ENCODE measurements at regions not wholly inside any gene's neighbourhood (a gene's known extent, or its start where the extent isn't known, plus 50 kb on each side); places are given as distances from the start of the nearest gene placed in this dataset.

DNA sequence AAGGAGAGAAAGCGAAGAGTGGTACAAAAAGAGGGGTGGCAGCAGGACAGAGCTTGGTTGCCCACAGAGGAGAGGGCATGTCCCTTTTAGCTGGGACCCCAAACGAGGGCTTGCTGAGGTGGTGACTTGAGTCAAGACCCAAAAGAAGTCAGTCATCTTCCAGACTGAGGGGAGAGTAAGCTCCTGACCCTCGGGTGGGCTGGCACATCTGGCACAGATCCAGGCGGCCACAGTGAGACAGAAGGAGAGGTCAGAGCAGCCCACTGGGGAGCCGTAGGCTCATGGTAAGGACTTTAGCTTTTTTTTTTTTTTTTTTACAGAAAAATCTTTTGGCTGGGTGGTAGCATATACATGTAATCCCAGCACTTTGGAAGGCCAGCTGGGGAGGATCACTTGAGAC is 77.9 kb upstream of the ST6GAL2 start:
- Mint-ChIP-seq H3K27me3 (ENCODE audit: low read depth) (no peaks in the 10 kb centered on the region), H3K27ac (no peak overlapping the region), H3K36me3 (ENCODE audit: insufficient read depth in 2 of 2) (peaks cover 0 to 1% of the 10 kb centered on the region in 2 donors), H3K9me3 (peaks cover 0 to 3% of the 10 kb centered on the region in 2 donors), H3K4me3 (no peak overlapping the region), H3K4me1 (ENCODE audit: low read depth) (no peaks in the 10 kb centered on the region)
- DNase-seq (no peak), ATAC-seq (replicated peaks in 1 of 2) (no peak)

DNA sequence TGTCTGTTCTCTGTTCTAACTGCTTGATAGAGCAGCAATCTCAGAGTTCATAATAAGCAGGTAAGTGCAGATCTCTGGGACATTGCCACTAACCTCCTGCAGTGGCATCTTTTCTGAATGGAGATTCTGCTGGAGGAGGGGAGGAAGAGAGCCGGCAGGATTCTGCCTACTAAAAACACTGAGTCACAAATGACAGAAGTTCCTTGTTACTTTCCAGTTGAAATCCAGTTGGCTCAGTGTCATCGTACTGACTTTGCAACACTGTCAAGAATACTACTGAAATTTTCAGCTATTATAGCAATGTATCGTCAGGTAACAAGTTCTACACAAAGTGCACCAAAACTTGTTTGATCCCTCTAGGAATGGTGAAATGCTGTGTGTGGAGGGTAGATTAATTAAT is 79.6 kb upstream of the ST6GAL2 start:
- H3K36me3 Mint-ChIP-seq (ENCODE audit: insufficient read depth in 2 of 2): peaks cover 0 to 1% of the 10 kb centered on the region in 2 donors
- H3K27me3 Mint-ChIP-seq (ENCODE audit: low read depth): no peaks in the 10 kb centered on the region
- H3K9me3 Mint-ChIP-seq: peaks cover 0 to 3% of the 10 kb centered on the region in 2 donors
- no peak for ATAC-seq (replicated peaks in 1 of 2)
- H3K4me1 Mint-ChIP-seq (ENCODE audit: low read depth): no peaks in the 10 kb centered on the region
- H3K27ac Mint-ChIP-seq: no peak overlapping the region
- no peak for DNase-seq
- no peak overlapping the region for H3K4me3 Mint-ChIP-seq

DNA sequence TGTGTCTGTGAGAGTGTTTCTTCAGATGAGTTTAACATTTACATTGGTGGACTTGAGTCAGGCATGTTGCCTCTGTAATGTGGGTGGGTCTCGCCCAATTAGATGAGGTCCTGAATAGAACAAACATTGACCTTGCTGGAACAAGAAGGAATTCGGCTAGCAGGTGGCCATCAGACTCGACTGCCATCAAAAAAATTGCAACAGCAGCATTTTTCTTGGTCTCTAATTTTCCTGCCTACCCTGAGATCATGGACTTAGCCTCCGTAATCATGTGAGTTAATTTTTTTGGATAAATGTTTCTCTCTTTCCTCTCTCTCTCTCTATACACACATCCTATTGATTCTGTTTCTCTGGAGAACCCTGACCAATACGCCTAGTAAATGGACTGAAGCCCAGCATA is 83.8 kb upstream of the ST6GAL2 start:
- no peak overlapping the region for H3K27ac Mint-ChIP-seq
- ATAC-seq (replicated peaks in 1 of 2) (no peak), DNase-seq (no peak)
- peaks cover 0 to 3% of the 10 kb centered on the region in 2 donors for H3K9me3 Mint-ChIP-seq
- no peaks in the 10 kb centered on the region for H3K36me3 Mint-ChIP-seq (ENCODE audit: insufficient read depth in 2 of 2)
- H3K4me1 Mint-ChIP-seq (ENCODE audit: low read depth): no peaks in the 10 kb centered on the region
- H3K27me3 Mint-ChIP-seq (ENCODE audit: low read depth): no peaks in the 10 kb centered on the region
- H3K4me3 Mint-ChIP-seq: no peak overlapping the region

DNA sequence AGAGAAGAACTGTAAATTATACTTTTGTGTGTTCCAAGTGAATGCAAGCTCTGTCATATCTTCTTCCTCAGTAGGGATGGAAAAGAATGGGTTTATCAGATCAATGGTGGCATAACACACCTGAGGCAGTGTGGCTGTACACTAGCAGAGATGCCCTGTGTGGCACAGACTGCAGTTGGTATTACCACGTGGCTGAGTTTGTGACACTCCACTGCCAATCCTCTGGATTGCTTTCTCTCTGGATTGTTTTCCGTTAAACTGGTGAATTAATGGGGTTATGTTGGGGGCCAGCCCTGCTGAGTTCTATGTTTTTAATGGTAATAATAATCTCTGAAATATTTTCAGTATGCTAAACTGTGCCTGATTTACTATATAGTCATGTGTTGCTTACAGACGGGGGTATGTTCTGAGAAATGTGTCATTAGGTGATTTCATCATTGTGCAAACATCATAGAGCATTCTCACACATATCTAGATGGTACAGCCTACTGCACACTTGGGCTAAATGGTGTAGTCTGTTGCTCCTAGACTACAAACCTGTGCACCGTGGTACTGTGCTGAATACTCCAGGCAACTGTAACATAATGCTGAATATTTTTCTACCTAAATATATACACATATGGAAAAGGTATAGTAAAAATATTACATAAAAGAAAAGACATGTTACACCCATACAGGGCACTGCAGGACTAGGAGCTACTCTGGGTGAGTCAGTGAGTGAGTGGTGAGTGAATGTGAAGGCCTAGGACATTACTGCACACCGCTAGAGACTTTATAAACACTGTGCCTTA is 84.7 kb upstream of the ST6GAL2 start:
- Mint-ChIP-seq H3K4me3 (no peak overlapping the region), H3K27ac (no peak overlapping the region), H3K4me1 (ENCODE audit: low read depth) (no peaks in the 10 kb centered on the region), H3K36me3 (ENCODE audit: insufficient read depth in 2 of 2) (no peaks in the 10 kb centered on the region), H3K9me3 (peaks cover 0 to 3% of the 10 kb centered on the region in 2 donors), H3K27me3 (ENCODE audit: low read depth) (no peaks in the 10 kb centered on the region)
- DNase-seq (no peak), ATAC-seq (replicated peaks in 1 of 2) (no peak)

DNA sequence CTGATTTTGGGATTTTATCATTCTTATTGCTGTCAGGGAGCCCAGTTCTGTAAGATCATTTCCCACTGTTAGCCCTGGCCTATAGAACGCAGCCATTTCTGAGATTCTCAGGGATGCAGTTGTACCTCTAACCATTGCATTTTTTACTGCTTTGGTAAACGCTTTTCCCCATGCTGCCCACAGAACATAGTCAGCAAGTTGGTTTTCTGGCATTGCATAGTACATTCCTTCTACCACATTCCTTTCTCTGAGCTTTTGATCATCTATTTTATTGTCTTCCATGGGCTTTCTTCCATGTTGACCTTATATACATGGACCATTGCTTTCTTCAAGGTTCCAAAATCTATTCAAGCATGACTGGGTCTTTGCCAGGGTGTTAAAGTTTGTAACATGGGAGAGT is 86.8 kb upstream of the ST6GAL2 start:
- DNase-seq (no peak), ATAC-seq (replicated peaks in 1 of 2) (no peak)
- H3K9me3 Mint-ChIP-seq: no peaks in the 10 kb centered on the region
- no peaks in the 10 kb centered on the region for H3K4me1 Mint-ChIP-seq (ENCODE audit: low read depth)
- H3K27ac Mint-ChIP-seq: no peak overlapping the region
- H3K4me3 Mint-ChIP-seq: no peak overlapping the region
- no peaks in the 10 kb centered on the region for H3K27me3 Mint-ChIP-seq (ENCODE audit: low read depth)
- no peaks in the 10 kb centered on the region for H3K36me3 Mint-ChIP-seq (ENCODE audit: insufficient read depth in 2 of 2)

DNA sequence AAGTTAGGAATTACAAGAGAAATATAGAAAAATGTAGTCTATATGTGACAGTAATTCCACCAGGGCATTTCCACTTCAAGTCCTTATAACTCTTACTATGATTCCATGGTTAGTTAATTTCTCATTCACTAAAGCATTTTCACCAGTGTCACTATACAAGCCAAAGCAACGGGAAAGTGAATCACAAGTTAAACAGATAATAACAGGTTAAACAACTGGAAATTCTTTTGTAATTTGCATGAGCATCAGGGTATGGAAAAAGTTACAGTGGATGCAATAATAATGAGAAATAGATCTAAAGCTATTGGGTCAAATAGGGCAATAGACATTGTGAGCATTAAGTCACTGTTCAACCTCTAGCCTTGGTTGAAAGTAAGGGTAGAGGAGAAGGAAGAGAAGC is 88.9 kb upstream of the ST6GAL2 start:
- no peaks in the 10 kb centered on the region for H3K27me3 Mint-ChIP-seq (ENCODE audit: low read depth)

DNA sequence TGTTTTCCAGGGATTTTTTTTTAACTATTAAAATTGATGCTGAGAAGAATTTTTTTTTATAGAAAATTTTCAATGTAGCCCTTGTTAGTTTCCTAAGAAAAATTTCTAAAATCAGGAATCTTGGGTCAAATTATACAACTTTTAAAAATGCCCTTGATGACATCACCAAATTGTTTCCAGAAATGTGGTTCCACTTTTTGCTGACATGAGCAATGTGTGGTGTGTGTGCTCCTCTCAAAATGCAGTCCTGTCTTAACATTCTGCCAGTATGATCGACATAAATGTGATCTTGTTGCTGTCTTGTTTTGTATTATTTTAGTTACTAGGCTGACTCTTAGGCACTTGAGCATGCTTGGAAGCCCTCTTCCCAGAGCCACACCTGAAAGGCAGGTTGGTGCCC is 89.7 kb upstream of the ST6GAL2 start:
- DNase-seq (no peak), ATAC-seq (replicated peaks in 1 of 2) (no peak)
- Mint-ChIP-seq H3K4me1 (ENCODE audit: low read depth) (no peaks in the 10 kb centered on the region), H3K27ac (no peak overlapping the region), H3K9me3 (peaks cover 0 to 3% of the 10 kb centered on the region in 2 donors), H3K27me3 (ENCODE audit: low read depth) (no peaks in the 10 kb centered on the region), H3K36me3 (ENCODE audit: insufficient read depth in 2 of 2) (no peaks in the 10 kb centered on the region), H3K4me3 (no peak overlapping the region)

More for the DNA sequence above, 88.9 kb upstream of the ST6GAL2 start:
- Mint-ChIP-seq H3K36me3 (ENCODE audit: insufficient read depth in 2 of 2) (no peaks in the 10 kb centered on the region), H3K4me1 (ENCODE audit: low read depth) (no peaks in the 10 kb centered on the region), H3K9me3 (peaks cover 0 to 3% of the 10 kb centered on the region in 2 donors), H3K4me3 (no peak overlapping the region), H3K27ac (no peak overlapping the region)
- ATAC-seq (replicated peaks in 1 of 2) (no peak), DNase-seq (no peak)

DNA sequence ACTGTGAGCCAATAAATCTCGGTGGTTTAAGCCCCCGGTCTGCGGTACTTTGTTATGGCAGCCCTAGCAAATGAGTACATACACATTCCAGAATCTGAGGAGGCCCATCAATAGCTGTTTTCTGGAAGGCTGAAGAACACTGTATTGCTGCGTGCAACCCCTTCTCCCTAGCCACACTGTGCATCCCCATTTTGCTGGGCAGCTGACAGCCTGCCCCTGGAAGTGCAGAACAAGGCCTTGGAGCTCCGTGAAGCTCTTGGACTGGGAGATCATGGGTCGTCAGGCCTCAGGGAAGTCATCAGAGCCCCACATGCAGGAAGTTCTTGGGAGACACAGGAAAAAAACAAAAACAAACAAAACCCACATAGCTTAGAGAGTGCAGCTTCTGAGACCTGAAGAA is 90.6 kb upstream of the ST6GAL2 start:
- no peak overlapping the region for H3K27ac Mint-ChIP-seq
- no peak overlapping the region for H3K4me3 Mint-ChIP-seq
- no peak for DNase-seq
- H3K27me3 Mint-ChIP-seq (ENCODE audit: low read depth): no peaks in the 10 kb centered on the region
- H3K4me1 Mint-ChIP-seq (ENCODE audit: low read depth): no peaks in the 10 kb centered on the region
- H3K9me3 Mint-ChIP-seq: peaks cover 0 to 3% of the 10 kb centered on the region in 2 donors
- ATAC-seq (replicated peaks in 1 of 2): no peak
- no peaks in the 10 kb centered on the region for H3K36me3 Mint-ChIP-seq (ENCODE audit: insufficient read depth in 2 of 2)

DNA sequence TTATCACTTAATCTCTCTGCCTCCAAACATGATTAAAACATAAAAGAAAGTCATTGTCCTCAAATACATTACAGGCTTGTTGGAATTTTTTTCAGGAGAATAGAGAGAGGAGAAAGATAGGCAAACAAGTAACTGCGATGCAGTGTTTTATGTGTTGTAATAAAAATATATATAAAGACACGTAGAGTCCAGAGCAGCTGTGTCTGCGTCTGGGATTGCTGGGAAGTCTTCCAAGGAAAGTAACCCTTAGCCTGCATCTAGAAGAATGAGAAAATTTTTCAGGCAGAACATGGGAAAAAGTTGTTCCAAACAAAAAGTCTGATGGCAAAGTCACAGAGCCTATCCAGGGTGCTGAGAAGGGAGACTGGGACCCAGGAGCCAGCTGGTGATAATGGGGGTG is 91.8 kb upstream of the ST6GAL2 start:
- no peak overlapping the region for H3K4me3 Mint-ChIP-seq
- no peak for ATAC-seq (replicated peaks in 1 of 2)
- H3K27me3 Mint-ChIP-seq (ENCODE audit: low read depth): no peaks in the 10 kb centered on the region
- no peak overlapping the region for H3K27ac Mint-ChIP-seq
- H3K9me3 Mint-ChIP-seq: peaks cover 0 to 4% of the 10 kb centered on the region in 2 donors
- no peaks in the 10 kb centered on the region for H3K4me1 Mint-ChIP-seq (ENCODE audit: low read depth)
- DNase-seq: no peak
- no peaks in the 10 kb centered on the region for H3K36me3 Mint-ChIP-seq (ENCODE audit: insufficient read depth in 2 of 2)

DNA sequence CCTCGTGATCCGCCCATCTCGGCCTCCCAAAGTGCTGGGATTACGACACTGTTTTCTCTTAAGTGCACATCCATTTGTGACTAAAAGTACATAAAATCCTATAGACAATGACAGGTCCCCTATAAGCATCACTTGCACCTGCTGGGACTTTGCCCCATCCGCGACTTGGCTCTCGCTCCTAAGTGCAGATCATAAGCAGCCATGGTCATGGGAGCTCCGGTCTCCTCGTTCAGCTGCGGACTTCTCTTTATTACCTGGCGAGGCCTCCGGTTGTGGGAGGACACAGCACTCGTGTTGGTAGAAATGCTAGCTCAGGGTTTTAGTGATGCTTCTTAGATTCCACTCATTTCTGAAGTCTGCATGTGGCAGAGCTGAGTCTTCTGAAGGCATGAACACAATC is 92.7 kb upstream of the ST6GAL2 start:
- Mint-ChIP-seq H3K4me3 (no peak overlapping the region), H3K36me3 (ENCODE audit: insufficient read depth in 2 of 2) (no peaks in the 10 kb centered on the region), H3K9me3 (peaks cover 0 to 5% of the 10 kb centered on the region in 2 donors), H3K27ac (no peak overlapping the region), H3K27me3 (ENCODE audit: low read depth) (no peaks in the 10 kb centered on the region), H3K4me1 (ENCODE audit: low read depth) (no peaks in the 10 kb centered on the region)
- ATAC-seq (replicated peaks in 1 of 2) (no peak), DNase-seq (no peak)

DNA sequence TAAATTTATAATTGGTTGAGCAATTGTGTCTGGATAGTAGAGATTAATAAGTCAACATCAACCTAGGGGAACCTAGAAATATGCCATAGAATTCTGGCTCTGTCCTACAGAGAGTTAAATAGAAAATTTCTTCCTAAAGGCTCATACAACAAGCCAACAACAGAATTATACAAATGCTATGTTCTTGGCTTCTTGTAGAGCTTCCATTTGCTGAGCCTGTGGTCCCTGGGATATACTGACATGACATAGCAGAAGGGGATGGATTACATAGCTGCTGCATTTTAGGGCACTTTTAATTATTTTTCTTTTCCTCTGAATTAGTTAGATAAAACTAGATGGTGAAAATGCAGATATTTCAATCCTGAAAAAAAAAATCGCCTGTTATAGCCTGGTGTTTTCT is 95.5 kb upstream of the ST6GAL2 start:
- no peak overlapping the region for H3K4me3 Mint-ChIP-seq
- no peaks in the 10 kb centered on the region for H3K27me3 Mint-ChIP-seq (ENCODE audit: low read depth)
- no peaks in the 10 kb centered on the region for H3K4me1 Mint-ChIP-seq (ENCODE audit: low read depth)
- ATAC-seq (replicated peaks in 1 of 2) (no peak), DNase-seq (no peak)
- no peaks in the 10 kb centered on the region for H3K36me3 Mint-ChIP-seq (ENCODE audit: insufficient read depth in 2 of 2)
- H3K27ac Mint-ChIP-seq: no peak overlapping the region
- H3K9me3 Mint-ChIP-seq: peaks cover 0 to 5% of the 10 kb centered on the region in 2 donors

DNA sequence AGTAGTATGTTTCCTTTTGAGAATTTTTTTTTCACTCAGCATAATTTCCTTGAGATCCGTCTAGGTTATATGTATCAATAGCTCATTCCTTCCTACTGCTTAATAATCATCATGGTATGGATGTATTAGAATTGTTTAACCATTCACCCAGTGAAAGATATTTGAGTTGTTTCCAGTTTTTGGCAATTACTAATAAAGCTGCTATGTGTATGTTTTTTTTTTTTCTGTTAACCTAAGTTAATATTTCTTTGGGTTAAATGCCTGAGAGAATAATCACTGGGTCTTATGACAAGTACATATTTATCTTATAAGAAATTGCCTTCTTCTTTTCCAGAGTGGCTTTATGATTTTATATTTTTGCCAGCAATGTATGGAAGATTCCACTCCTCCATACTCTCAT is 96.4 kb upstream of the ST6GAL2 start:
- no peak for ATAC-seq (replicated peaks in 1 of 2)
- no peak for DNase-seq
- Mint-ChIP-seq H3K36me3 (ENCODE audit: insufficient read depth in 2 of 2) (no peaks in the 10 kb centered on the region), H3K27me3 (ENCODE audit: low read depth) (no peaks in the 10 kb centered on the region), H3K9me3 (peaks cover 0 to 5% of the 10 kb centered on the region in 2 donors), H3K4me3 (no peak overlapping the region), H3K27ac (no peak overlapping the region), H3K4me1 (ENCODE audit: low read depth) (no peaks in the 10 kb centered on the region)

DNA sequence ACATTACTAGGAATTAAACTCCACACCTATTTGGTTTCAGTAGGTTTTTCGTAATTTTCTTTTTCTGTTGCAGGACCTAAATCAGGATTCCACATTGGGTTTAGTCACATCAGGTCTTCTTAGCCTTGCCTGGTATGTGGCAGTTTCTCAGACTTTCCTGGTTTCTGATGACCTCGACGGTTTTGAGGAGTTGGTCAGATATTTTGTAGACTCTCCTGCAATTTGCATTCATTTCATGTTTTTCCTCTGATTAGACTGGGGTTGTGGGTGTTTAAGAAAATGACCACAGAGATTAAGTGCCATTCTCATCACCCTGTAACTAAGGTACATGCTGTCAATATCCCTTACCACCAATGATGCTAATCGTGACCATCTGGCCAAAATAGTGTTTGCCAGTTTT is 97.3 kb upstream of the ST6GAL2 start:
- no peak overlapping the region for H3K4me3 Mint-ChIP-seq
- H3K4me1 Mint-ChIP-seq (ENCODE audit: low read depth): no peaks in the 10 kb centered on the region
- no peak for DNase-seq
- ATAC-seq (replicated peaks in 1 of 2): no peak
- peaks cover 0 to 5% of the 10 kb centered on the region in 2 donors for H3K9me3 Mint-ChIP-seq
- no peaks in the 10 kb centered on the region for H3K27me3 Mint-ChIP-seq (ENCODE audit: low read depth)
- no peak overlapping the region for H3K27ac Mint-ChIP-seq
- H3K36me3 Mint-ChIP-seq (ENCODE audit: insufficient read depth in 2 of 2): no peaks in the 10 kb centered on the region

DNA sequence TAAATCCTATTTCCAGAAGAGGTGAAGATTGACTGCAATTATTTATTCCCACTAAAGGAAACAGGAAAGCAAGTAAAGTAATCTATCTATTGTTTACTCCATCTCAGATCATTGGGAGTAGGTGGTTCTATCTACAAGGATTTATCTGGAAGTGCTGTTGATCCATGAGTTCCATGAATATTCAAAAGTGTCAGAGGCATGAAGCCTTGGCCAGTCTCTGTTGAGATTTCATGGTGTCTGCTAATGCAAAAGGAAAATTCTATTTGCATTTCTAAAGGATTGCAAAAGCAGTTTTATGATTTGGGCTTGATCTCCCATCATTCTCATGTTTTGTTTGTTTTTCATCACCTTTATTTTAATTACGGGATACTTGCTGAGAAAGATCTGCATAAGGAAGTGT is 102.4 kb upstream of the ST6GAL2 start:
- Mint-ChIP-seq H3K4me1 (ENCODE audit: low read depth) (no peaks in the 10 kb centered on the region), H3K9me3 (no peaks in the 10 kb centered on the region), H3K36me3 (ENCODE audit: insufficient read depth in 2 of 2) (no peaks in the 10 kb centered on the region), H3K27me3 (ENCODE audit: low read depth) (no peaks in the 10 kb centered on the region), H3K4me3 (no peak overlapping the region), H3K27ac (no peak overlapping the region)
- ATAC-seq (replicated peaks in 1 of 2) (no peak), DNase-seq (no peak)
